A549 (cell line): ENCODE measurements at regions not wholly inside any gene's neighbourhood (a gene's known extent, or its start where the extent isn't known, plus 50 kb on each side); places are given as distances from the start of the nearest gene placed in this dataset.

ENCODE experiments used
- CTCF ChIP-seq: fragments of >200 bp; sonication (Bioruptor Twin); formaldehyde crosslinking; IDR thresholded peaks from 3 replicates; pipeline ENCODE4 v1.5.1; 2016
- EHMT2 ChIP-seq: fragments of 200-600 bp; sonication (generic); IDR thresholded peaks from 2 replicates; pipeline ENCODE4 v1.6.1; 2016; ENCODE audit warnings: antibody characterized with exemption, low read depth, mild to moderate bottlenecking, moderate library complexity
- ELK1 ChIP-seq: fragments of 150-350 bp; IDR thresholded peaks from 2 replicates; pipeline ENCODE4 v1.6.1; 2014; ENCODE audit warnings: low read depth, mild to moderate bottlenecking, low read length
- EP300 ChIP-seq, 2 experiments: fragments of >200 bp; sonication (Bioruptor Twin); formaldehyde crosslinking; IDR thresholded peaks; 2 replicates in 1 of 2; 3 replicates in 1 of 2; pipeline ENCODE4 v1.6.1; 2016 to 2017
- FOSB ChIP-seq: fragments of 250-450 bp; sonication (Bioruptor Pico); IDR thresholded peaks from 2 replicates; pipeline ENCODE4 v1.5.0; 2020; ENCODE audit warnings: mild to moderate bottlenecking, moderate library complexity
- MYC ChIP-seq: IDR thresholded peaks from 2 replicates; pipeline ENCODE4 v1.6.1; 2012; ENCODE audit warnings: mild to moderate bottlenecking, inconsistent platforms, low read length, improper control_type of control experiment, borderline replicate concordance
- POLR2AphosphoS2 ChIP-seq: conservative IDR thresholded peaks from 2 replicates; pipeline ENCODE4 v1.6.1; 2012; ENCODE audit warnings: low read length, improper control_type of control experiment, inconsistent platforms
- TF ChIP-seq, protein P1 (sequence below): fragments of 250-450 bp; sonication (Bioruptor Pico); IDR thresholded peaks from 2 replicates; pipeline ENCODE4 v1.5.0; 2020; ENCODE audit warnings: low read depth, mild to moderate bottlenecking, moderate library complexity

DNA sequence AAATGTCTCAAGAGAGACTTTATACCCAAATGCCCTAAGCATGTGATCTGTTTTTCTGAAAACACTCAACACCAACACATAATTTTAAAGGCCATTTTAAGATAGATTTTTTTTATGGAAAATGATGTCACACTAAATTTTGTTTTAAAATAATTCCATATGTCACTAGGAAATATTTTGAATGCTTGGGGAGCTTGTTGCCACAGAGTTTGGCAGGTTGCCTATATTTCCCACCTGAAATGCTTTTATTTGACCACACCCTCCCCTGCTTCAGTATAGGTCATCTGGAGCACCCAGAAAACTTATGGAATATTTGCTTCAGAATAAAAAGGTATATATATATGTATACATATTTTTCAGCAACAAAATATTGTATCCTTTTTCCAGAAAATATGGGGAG is 180.0 kb upstream of the ANK3 start:
- TF ChIP-seq POLR2AphosphoS2 (no peak), MYC (no peak), EHMT2 (no peak), EP300 (IDR thresholded peaks at IDR 0.05) (no peak), CTCF (no peak), FOSB (no peak), ELK1 (no peak)
- TF ChIP-seq, protein P1, sequence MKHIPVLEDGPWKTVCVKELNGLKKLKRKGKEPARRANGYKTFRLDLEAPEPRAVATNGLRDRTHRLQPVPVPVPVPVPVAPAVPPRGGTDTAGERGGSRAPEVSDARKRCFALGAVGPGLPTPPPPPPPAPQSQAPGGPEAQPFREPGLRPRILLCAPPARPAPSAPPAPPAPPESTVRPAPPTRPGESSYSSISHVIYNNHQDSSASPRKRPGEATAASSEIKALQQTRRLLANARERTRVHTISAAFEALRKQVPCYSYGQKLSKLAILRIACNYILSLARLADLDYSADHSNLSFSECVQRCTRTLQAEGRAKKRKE (CRISPR knock-in tag), result no peak
